NCI-H128 (cell line): ENCODE measurements at regions not wholly inside any gene's neighbourhood (a gene's known extent, or its start where the extent isn't known, plus 50 kb on each side); places are given as distances from the start of the nearest gene placed in this dataset.

Source experiments
- DNase-seq: peaks from one replicate; lab custom pipeline; 2025; ENCODE audit not compliant: unreplicated experiment; lab: John Stamatoyannopoulos, UW

DNA sequence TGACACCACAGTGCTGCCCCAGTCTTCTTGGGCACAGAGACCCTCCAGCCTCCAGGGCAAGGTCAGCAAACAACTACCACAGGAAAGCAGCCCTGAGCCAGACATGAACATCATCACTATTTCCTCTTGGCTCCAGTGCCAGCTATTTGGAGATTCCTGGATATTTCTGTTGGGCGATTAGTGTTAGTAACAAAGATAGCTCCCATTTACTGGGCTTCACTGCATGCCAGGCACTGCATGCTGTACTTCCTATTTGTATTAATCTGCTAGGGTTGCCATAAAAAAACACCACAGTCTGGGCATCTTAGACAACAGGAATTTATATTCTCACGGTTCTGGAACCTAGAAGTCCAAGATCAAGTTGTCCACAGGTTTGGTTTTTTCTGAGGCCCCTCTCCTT lies 255.1 kb upstream of the STT3B start:
- DNase-seq = no peak

DNA sequence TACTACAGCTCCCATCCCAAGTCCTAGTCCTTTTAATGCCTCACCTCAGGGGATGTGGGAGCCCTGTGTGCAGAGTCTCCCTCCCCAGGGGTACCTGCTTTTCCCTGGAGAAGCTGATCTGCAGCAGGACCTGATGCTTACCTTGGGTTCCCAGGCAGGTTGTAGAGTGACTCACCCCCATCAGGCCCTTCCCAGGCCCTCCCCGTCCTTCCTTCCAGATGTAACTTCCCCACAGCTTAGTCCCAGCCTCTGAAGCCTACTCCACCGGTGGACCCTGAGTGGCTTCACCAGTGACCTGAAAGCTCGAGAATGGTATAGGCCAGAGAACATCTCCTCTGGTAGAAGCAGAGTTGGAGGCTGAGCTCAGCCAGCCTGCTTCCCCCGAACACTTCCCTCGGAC lies 254.2 kb upstream of the STT3B start:
- DNase-seq = no peak

DNA sequence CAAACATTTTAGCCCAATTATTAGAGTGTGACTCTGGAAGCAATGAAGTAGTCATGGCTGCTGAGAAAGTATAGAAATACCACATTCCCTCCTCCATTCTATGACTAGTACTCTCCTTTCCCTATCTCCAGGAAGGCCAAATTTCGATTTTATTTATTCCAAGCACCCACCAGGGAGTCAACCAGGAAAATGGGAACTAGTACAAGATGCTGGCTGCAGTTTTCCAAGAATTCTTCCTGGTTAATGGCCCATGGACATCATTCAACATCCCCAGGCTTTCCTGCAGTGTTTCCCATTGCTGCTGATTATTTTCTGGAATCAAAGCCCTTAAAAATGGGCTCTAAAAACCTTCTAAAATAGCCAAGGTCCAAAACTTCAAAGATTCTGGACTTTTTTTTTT lies 247.9 kb upstream of the STT3B start:
- no peak for DNase-seq

DNA sequence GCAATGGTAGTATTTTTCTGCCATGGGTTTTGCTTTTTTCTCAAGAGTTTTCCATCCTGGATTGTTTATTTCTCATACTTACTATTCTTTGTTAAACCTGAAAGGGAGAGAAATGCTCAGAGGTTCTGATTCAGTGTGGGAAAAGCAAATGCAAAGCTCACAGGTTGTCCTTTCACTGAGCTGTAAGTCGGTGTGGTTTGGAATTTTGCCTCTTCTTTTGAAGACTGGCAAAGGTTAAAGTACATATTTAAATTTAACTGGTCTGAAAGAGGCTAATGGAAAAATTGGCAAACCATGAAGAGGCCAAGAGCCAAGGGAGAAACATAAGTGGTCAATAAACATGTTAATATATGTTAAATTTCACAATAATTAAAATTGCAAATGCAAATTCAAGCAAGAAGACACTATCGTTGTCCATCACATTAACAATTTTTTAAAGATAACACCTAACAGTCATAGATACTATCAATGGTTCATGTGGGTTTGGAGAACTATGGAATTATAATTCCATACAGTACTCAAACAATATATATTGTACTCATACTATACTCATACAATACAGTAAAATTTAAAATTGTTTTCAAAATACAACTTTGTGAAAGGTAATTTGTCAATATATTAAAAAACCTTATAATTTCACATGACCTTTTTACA lies 246.8 kb upstream of the STT3B start:
- no peak for DNase-seq

DNA sequence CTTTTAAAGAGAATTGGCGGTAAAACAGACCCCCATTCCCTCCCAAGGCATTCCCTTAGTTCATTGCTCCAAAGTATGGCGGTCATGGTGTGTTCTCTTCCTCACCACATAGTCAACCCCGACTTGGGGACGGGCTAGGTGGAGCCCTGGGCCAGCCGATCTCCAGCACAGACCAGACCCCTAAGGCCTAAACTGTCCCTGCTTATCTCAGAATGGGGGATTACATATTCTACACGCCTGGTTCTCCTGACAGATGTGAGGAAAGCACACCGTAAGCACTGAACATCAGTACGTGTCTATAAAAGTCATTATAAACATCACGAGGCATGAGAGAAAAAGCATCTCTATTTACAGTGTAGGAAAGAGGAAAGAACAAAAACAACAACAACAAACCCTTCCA lies 244.5 kb upstream of the STT3B start:
- DNase-seq = no peak

DNA sequence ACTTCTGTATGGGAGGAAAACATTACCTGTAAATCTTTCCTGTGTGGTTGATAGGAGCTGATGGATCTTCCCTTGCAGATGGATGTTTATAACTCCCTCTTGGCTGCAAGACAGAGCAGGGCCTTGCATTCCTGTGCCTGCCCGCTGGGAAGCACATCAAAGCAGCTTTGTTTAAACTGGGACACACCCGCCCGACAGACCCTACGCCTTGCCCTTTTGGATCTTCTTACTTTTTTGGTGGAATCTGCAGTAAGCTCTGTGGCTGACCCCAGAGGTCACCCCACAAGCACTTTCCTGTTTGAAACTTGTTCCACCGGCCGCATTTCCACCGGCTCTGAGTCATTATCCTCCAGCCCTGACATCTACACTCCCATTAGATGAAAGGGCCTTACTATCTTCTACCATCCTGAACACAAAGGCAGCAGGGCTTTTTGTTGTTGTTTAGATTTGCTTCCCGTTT lies 244.1 kb upstream of the STT3B start:
- DNase-seq = no peak

DNA sequence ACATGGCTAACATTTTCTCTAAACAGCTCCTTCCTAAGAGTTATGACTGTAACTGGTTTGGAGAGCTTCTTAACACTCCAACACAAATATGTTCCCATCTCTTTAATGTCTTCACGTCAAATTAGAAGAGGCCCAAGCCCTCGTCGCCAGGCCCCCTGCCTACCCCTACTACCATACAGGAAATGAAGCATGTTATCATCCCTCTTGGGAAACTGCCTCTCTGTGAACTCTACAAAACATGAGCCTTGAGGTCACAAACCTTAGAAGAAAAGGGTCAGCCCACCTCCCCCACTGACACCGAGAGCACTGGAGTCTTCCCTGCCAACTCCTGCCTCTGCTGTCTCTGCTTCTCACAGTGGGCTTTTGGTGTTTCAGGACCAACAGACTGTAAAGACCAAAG lies 243.1 kb upstream of the STT3B start:
- DNase-seq = no peak

DNA sequence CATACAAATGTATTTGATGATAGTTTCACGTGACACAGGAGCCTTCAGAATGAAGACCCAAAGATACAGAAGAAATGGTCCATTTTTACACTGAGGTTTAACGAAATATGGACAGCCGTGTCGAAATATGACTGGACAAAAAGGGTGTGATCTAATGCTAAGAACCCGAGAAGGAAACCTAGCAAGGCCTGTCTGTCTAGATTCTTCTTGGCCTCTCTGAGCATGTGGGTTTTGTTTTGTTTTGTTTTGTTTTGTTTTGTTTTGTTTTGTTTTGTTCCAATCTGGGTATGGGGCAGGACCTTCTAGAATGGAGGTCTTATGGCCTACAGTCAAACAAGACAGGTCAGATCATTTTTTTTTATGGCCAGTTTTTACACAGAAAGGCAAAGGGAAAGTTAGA lies 242.7 kb upstream of the STT3B start:
- no peak for DNase-seq

DNA sequence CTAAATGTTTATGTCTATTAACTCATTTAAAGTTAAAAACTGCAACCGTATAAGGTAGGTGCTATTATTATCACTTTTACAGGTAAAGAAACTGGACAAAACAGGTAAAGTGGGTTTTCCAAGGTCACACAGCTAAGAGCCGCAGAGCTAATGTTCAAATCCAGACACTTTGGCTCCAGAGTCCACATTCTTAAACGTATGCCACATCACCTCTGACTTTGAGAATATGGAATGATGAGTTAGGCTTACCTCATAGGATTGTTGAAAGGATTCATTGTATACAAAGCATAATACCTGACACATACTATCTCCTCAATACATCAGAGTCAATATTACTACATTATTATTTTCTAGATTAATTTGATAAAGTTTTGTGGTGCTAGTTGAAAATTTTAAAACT lies 240.9 kb upstream of the STT3B start:
- no peak for DNase-seq

DNA sequence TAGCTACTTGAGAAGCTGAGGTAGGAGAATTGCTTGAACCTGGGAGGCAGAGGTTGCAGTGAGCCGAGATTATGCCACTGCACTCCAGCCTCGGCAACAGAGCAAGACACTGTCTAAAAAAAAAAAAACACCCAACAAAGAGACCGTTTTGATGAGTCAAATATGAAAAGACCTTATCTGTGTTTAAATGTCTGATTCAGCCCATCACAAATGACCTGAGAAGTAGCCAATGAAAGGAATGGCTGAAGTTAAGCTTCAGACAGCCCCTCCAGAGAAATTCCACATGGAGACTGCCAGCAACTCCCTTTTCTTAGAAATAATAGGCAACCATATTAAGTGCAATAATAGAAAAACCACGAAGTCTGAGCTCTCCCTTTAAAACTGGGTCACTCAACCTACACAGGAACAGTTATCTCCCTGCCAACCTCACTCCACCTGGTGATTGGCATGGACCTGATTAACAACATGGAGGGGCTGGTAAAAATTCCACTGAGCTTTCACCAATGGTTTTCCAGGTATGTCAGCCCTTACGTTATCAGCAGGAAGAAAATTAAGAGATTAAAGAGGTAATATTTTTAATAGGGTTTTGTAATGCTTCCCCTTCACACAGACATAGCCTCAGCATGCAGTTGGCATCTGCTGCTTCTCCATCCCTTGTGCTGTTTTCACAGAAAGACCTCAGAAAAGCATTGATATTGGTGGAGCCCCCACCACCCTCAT lies 238.1 kb upstream of the STT3B start:
- no peak for DNase-seq

DNA sequence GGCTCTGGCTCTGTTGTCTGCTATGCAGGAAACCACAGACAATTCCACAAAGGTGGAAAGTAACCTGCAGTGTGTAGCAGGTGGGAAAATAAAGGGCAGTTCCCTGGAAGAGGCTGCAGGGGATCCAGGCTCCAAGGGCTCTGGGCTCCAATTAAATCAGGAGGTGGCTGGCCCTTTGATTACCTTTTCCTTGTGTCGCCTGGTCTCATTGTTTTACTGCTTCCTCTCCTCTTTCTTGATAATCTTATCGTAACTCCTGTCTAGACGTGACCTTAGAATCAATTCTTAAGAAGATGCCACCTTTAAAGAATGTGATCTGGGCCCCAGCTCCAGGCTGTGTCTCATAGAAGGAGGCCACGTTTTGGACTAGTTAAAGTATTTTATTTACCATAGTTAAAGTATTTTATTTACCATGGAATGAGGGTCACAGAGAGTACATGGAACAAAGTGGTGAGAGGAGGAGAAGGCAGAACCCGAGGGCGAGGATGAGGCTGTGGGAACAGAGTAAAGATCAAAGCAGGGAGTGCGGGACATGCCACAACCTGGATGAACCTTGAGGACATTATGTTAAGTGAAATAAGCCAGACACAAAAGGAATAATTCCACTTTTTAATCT lies 237.5 kb upstream of the STT3B start:
- no peak for DNase-seq

DNA sequence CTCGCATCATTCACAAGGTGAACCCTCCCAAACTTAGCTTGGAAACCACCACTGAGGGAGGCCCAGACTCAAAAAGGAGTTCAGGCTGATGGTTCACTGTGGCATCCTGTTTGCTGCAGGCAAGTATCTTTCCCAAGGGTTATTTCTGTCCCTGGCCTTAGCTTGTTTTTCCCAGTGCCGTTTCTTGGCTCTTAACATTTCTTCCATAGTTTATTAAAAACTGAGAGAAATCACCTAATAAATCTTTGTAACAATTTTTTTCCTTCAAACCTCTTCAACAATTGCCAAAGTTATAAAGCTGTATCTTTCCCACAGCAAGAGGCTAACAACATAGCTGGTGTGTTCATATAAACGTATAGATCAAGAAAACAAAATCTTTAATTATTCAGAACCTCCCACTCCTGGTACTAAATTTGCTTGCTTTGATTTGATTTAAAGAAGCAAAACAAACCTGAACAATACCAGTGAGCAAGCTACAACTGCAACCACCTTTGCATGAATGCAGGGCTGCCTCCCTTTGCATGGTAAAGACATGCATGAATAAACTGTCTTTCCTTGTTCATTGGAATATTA lies 234.9 kb upstream of the STT3B start:
- no peak for DNase-seq

DNA sequence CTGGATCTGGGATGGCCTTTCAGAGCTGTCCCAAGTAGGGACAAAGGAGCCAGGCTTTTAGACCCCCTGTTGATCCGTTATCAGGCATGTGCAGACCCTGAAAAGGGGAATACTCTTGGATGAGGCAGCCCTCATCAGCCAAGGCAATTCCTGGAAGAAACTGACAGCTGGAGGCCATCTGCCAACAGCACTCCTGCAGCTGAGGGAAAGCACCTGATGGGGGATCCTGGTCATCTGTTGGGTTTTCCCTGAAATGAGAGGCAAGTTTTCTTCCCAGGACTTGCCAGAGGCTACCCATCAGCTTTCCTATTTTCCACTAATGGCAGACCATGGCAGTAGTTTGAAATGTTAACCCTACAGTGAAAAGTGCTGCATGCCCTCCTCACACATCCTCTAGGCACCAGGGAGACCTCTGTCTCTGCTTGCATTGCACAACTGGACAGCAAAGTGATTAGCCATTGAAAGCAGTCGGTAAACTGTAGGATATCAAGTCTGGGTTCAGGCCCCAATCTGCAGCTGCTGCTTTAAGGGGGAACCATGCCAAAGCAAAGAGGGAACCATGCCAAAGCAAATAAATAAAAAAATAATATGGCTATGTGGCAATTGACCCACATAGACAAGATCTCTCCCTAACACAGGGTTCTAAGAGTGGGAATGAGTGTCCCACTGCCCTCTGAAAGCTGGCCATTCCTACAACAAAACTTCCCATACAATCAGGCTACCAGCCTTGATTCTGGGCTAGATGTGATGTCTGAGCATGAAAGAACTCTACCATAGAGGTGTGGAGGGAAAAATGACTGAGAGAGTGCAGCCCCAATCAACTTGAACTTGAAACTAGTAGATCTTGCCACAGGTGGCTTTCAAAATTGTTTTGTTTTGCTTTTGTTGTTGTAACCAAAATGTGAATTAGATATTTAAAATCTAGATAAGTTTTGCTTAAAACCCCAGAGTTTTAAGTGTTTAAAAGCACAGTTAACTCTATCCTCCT lies 232.0 kb upstream of the STT3B start:
- DNase-seq = no peak

DNA sequence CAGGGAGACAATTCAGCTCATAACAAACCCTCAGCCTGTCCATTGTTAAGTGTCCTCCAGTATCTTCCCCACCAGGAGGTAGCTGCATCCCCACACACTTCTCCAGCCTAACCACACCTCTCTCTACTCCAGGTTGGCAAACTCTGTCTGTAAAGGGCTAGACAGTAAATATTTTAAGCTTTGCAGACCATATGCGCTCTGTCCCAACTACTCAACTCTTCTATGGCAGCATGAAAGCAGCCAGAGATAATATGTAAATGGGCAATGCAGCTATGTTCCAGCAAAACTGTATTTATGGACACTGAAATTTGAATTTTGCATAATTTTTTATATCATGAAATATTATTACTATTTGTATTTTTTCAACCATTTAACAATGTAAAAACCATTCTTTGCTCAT lies 230.4 kb upstream of the STT3B start:
- no peak for DNase-seq

DNA sequence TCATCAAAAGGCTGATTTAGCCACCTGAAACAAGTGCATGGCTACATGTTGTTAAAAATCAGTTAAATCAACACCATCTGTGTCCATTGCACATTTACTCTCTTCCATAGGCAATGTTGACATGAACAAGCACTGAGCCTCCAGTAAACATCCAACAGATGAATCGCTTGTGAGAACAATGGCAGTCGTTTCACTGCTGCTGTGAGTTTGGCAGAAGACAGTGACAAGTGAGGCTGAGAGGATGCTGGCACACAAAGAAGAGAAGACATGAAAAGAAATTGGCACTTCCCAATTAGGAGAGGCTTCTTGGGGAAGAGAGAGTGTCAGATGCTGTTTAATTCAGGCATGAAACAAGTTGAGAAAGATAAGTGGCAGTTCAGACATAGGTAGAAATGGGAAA lies 227.4 kb upstream of the STT3B start:
- DNase-seq = no peak

DNA sequence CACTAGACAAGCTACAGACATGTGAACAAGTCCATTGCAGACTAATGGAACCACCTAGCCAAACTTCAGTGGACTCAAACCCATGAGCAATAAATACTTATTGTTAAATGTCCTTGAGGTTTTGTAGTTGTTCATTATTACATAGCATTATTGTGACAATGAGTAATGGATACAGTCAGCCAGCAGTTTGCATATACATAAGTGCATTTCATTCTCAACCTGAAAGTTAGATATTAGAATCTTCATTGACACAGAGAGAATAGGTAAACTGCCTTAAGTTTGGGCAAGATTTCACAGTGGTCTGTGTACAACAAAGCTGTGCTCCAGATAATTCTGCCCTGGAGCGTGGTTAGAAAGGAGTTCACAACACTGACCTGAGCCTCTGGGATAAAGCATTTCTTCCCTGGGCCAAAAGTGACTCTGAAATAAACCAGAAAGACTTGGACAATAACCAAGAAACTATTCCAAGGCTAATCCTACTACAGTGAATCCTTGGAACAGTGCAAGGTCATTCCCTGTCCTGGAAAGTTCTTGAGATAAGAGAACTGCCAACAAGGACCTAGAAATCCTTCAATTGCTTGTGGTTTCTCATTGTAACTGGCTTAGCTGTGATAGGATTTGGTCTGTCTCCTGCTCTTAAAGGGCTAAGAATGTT lies 225.5 kb upstream of the STT3B start:
- DNase-seq = no peak

DNA sequence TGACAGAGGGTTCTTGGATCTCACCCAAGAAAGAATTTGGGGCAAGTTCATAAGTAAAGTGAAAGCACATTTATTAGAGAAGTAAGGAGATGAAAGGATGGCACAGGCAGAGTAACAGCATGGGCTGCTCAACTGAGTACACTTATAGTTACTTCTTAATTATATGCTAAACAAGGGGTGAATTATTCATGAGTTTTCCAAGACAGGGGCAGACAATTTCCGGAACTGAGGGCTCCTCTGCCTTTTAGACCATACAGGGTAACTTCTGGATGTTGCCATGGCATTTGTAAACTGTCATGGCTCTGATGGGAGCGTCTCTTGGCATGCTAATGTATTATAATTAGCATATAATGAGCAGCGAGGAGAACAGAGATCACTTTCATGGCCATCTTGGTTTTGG lies 221.2 kb upstream of the STT3B start:
- DNase-seq = no peak

DNA sequence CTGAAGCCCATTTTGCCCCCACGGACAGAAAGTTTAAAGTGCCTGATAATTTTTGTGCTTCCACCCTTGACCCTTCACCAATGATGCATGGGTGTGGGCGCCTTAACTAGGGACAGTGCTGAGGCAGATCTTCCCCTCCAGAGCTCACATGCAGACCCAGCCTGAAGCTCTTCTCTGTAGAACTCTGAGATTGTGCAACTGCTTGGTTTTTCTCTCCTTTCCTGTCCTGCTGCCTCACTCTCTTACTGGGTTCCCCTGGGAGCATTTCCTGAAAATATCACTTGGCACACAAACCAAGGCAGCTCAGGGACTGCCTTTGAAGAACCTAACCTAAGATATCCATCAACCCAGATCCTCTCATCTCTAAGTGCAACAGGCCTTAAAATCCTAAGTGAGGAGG lies 220.3 kb upstream of the STT3B start:
- no peak for DNase-seq

DNA sequence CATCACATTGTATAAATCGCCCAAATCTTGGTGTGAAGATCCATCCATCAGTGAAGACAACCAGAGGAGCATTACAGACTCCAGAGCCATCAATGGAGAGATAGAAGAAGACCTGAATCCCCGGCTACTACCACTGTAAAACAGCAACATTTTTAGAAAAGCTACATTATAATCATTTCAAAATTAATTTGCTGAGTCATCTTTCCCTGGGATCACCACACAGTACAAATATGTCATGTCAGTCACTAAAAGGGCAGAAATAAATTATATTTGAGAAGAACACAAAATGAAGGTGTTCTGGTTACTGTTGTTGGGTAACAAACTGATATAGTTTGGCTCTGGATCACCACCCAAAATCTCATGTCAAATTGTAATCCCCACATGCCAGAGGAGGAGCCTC lies 218.5 kb upstream of the STT3B start:
- DNase-seq = no peak

DNA sequence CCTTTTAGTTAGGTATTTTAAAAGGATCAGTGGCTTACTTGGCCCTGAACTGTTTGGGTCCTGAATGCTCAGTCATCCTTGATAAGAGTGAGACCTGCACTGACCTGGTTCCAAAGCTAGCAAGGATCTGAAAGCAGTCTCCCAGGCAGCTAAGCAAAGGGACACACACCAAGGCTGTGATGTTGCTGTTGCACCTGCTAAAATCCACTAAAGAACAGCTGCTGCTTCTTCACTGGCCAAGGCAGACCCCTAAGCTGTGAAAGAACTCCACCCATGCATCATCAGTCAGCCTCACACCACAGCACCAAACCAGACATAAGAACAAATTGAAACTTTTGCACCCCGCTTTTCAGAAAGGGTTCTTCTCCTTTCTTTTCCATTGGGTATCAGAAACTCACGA lies 213.4 kb upstream of the STT3B start:
- no peak for DNase-seq

DNA sequence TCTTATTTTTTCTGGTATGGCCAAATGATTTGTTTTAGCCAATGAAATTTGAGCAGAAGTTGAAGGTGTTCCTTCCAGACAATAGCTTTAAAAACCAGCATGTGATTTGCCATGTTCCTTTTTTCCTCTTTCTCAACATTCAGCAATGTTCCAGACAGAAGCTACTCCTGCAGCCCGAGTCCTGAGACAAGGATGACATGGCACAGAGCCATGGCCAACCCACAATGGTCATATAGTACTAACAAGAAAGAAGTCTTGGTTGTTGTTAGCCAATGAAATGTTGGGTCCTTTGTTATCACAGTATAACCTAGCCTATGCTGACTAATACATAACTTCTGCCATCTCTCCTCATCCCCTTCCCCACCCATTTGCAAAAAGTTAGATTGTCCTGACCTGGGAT lies 211.1 kb upstream of the STT3B start:
- DNase-seq = no peak
